ENCODE measurements at regions not wholly inside any gene's neighbourhood (a gene's known extent, or its start where the extent isn't known, plus 50 kb on each side); places are given as distances from the start of the nearest gene placed in this dataset.
"Not testable (repeated sequence)": the region's sequence is repeated elsewhere in the genome, so short reads cannot be mapped to it uniquely, and the experiment has no call there.

- no peak for DNase-seq (ENCODE audit: low spot score)
- no peak for TF ChIP-seq CTCF (IDR thresholded peaks at IDR 0.05)
- Mint-ChIP-seq H3K4me1 (ENCODE audit: low read depth) (no peaks in the 10 kb centered on the region), H3K27me3 (ENCODE audit: low read depth) (no peaks in the 10 kb centered on the region), H3K9me3 (ENCODE audit: low read depth) (peaks cover 4% of the 10 kb centered on the region), H3K27ac (ENCODE audit: unreplicated experiment) (no peak overlapping the region), H3K4me3 (ENCODE audit: unreplicated experiment) (no peak overlapping the region), H3K36me3 (ENCODE audit: low read depth) (peaks cover 6% of the 10 kb centered on the region)
Observed at GRCh38 chr15:92788196-92788595, 111.9 kb upstream of the CHD2 start.

DNA sequence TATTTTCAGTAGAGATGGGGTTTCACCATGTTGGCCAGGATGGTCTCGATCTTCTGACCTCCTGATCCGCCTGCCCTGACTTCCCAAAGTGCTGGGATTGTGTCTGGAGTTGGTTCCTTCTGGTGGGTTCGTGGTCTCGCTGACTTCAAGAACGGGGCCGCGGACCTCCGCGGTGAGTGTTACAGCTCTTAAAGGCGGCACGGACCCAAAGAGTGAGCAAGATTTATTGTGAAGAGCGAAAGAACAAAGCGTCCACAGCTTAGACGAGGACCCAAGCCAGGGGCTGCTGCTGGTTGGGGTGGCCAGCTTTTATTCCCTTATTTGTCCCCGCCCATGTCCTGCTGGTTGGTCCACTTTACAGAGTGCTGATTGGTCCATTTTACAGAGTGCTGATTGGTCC lies 111.3 kb upstream of the CHD2 start:
- not testable (repeated sequence) for H3K27ac Mint-ChIP-seq (ENCODE audit: unreplicated experiment); DNase-seq (ENCODE audit: low spot score); H3K9me3 Mint-ChIP-seq (ENCODE audit: low read depth); H3K27me3 Mint-ChIP-seq (ENCODE audit: low read depth); H3K4me1 Mint-ChIP-seq (ENCODE audit: low read depth); H3K36me3 Mint-ChIP-seq (ENCODE audit: low read depth); H3K4me3 Mint-ChIP-seq (ENCODE audit: unreplicated experiment)

GRCh38 chr15:92796161-92796611 lies 103.9 kb upstream of the CHD2 start:
- Mint-ChIP-seq H3K36me3 (ENCODE audit: low read depth) (no peaks in the 10 kb centered on the region), H3K4me1 (ENCODE audit: low read depth) (peaks cover 4% of the 10 kb centered on the region), H3K27ac (ENCODE audit: unreplicated experiment) (no peak overlapping the region), H3K9me3 (ENCODE audit: low read depth) (no peaks in the 10 kb centered on the region), H3K27me3 (ENCODE audit: low read depth) (no peaks in the 10 kb centered on the region), H3K4me3 (ENCODE audit: unreplicated experiment) (no peak overlapping the region)
- DNase-seq (ENCODE audit: low spot score), result no peak
- no peak for TF ChIP-seq CTCF (IDR thresholded peaks at IDR 0.05)

- no peak overlapping the region for H3K27ac Mint-ChIP-seq (ENCODE audit: unreplicated experiment)
- peak; percentile 90 for TF ChIP-seq CTCF (IDR thresholded peaks at IDR 0.05)
- no peak overlapping the region for H3K4me3 Mint-ChIP-seq (ENCODE audit: unreplicated experiment)
- no peaks in the 10 kb centered on the region for H3K27me3 Mint-ChIP-seq (ENCODE audit: low read depth)
- H3K4me1 Mint-ChIP-seq (ENCODE audit: low read depth), result peaks cover 16% of the 10 kb centered on the region
- no peaks in the 10 kb centered on the region for H3K9me3 Mint-ChIP-seq (ENCODE audit: low read depth)
- H3K36me3 Mint-ChIP-seq (ENCODE audit: low read depth), result no peaks in the 10 kb centered on the region
- no peak for DNase-seq (ENCODE audit: low spot score)
Observed at GRCh38 chr15:92797168-92798052, 102.7 kb upstream of the CHD2 start.

DNA sequence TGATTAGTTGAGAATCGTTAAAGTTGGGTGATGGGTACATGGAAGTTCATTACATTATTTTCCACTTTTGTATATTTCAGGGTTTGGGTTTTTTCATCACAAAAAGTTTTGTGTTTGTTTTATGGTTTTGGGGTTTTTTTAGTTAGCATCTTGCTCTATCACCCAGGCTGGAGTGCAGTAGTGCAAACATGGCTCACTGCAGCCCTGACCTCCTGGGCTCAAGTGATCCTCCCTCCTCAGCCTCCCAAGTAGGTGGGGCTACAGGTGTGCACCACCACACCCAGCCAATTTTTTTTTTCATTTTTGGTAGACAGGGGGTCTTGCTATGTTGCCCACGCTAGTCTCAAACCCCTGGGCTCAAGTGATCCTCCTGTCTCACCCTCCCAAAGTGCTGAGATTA lies 100.1 kb upstream of the CHD2 start:
- no peak for DNase-seq (ENCODE audit: low spot score)
- H3K27ac Mint-ChIP-seq (ENCODE audit: unreplicated experiment), result no peak overlapping the region
- no peaks in the 10 kb centered on the region for H3K27me3 Mint-ChIP-seq (ENCODE audit: low read depth)
- H3K9me3 Mint-ChIP-seq (ENCODE audit: low read depth), result no peaks in the 10 kb centered on the region
- peaks cover 34% of the 10 kb centered on the region for H3K4me1 Mint-ChIP-seq (ENCODE audit: low read depth)
- H3K36me3 Mint-ChIP-seq (ENCODE audit: low read depth), result no peaks in the 10 kb centered on the region
- H3K4me3 Mint-ChIP-seq (ENCODE audit: unreplicated experiment), result no peak overlapping the region
- no peak for TF ChIP-seq CTCF (IDR thresholded peaks at IDR 0.05)

- H3K36me3 Mint-ChIP-seq (ENCODE audit: low read depth); H3K9me3 Mint-ChIP-seq (ENCODE audit: low read depth); H3K27me3 Mint-ChIP-seq (ENCODE audit: low read depth); DNase-seq (ENCODE audit: low spot score); H3K4me3 Mint-ChIP-seq (ENCODE audit: unreplicated experiment): not testable (repeated sequence)
- Mint-ChIP-seq H3K27ac (ENCODE audit: unreplicated experiment) (peak overlapping the region; percentile 41), H3K4me1 (ENCODE audit: low read depth) (peaks cover 35% of the 10 kb centered on the region)
Observed at GRCh38 chr15:92800416-92801055, 99.6 kb upstream of the CHD2 start.

DNA sequence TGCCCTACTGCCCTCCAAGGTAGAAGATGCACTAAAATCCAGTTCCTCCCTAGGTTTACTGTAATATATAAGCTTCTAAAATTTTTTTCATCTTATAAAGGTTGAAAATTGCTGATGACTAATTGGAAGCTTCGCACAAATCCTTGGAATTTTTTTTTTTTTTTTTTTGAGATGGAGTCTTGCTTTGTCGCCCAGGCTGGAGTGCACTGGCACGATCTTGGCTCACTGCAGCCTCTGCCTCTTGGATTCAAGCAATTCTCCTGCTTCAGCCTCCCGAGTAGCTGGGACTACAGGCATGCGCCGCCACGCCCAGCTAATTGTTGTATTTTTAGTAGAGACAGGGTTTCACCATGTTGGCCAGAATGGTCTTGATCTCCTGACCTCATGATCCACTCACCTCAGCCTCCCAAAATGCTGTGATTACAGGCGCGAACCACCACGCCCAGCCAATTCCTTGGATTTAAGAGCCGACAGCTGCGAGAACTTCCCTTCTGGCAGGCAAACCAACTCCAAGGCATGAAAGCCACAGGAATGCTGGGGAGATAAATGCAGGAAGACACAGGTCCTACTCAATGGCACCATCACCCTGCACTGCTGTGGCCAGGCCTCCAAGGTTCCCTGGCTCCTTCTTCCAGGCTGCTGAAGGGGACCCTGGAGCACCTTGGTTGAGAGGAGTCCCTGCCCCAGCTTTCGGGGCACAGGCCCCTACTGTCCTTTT lies 98.9 kb upstream of the CHD2 start:
- not testable (repeated sequence) for H3K9me3 Mint-ChIP-seq (ENCODE audit: low read depth); H3K27me3 Mint-ChIP-seq (ENCODE audit: low read depth); DNase-seq (ENCODE audit: low spot score); H3K36me3 Mint-ChIP-seq (ENCODE audit: low read depth)
- Mint-ChIP-seq H3K4me3 (ENCODE audit: unreplicated experiment) (peak overlapping the region; percentile 28), H3K27ac (ENCODE audit: unreplicated experiment) (peak overlapping the region; percentile 94), H3K4me1 (ENCODE audit: low read depth) (peaks cover 36% of the 10 kb centered on the region)
